Esophagus muscularis mucosa (tissue), 4 donors: ENCODE measurements at regions not wholly inside any gene's neighbourhood (a gene's known extent, or its start where the extent isn't known, plus 50 kb on each side); places are given as distances from the start of the nearest gene placed in this dataset.
A peak's percentile ranks its signal among the peaks of the same experiment; 100 is the strongest.

Source experiments
- DNase-seq: peaks from one replicate; pipeline ENCODE4 v3.0.0-alpha.2; 2017; ENCODE audit errors: extremely low spot score
- H3K27ac ChIP-seq, 4 donors: fragments of 200-600 bp; sonication (generic); replicated peaks in 1 of 4; 1 replicate in 3 of 4; 2 replicates in 1 of 4; pipeline ENCODE4 v1.5.1; 2016 to 2019; ENCODE audit warnings: mild to moderate bottlenecking in 1 of 4
- H3K27me3 ChIP-seq, 4 donors: fragments of 200-600 bp; sonication (generic); one replicate each; pipeline versions ENCODE4 v1.5.1 to v1.6.0; 2016 to 2019
- H3K36me3 ChIP-seq, 4 donors: fragments of 200-600 bp; sonication (generic); one replicate each; pipeline ENCODE4 v1.5.1; 2016 to 2019
- H3K4me1 ChIP-seq, 4 donors: fragments of 200-600 bp; sonication (generic); one replicate each; pipeline ENCODE4 v1.5.1; 2016 to 2019
- H3K4me3 ChIP-seq, 4 donors: fragments of 200-600 bp; sonication (generic); 1 replicate in 2 of 4; 2 replicates in 2 of 4; pipeline ENCODE4 v1.5.1; 2016 to 2019; ENCODE audit warnings: mild to moderate bottlenecking in 4 of 4, moderate library complexity in 1 of 4
- H3K9me3 ChIP-seq, 4 donors: fragments of 200-600 bp; sonication (generic); 1 replicate in 3 of 4; 2 replicates in 1 of 4; pipeline ENCODE4 v1.5.1; 2016 to 2019
- EP300 ChIP-seq: sonication (generic); formaldehyde crosslinking; IDR thresholded peaks from one replicate; pipeline ENCODE4 v1.6.1; 2017; ENCODE audit warnings: antibody characterized with exemption
- POLR2A ChIP-seq: fragments of 450-650 bp; IDR thresholded peaks from one replicate; pipeline ENCODE4 v1.6.1; 2017; ENCODE audit warnings: antibody characterized with exemption, moderate library complexity, mild to moderate bottlenecking, low read depth
- POLR2AphosphoS5 ChIP-seq, 2 donors: sonication (generic); formaldehyde crosslinking; IDR thresholded peaks; one replicate each; pipeline ENCODE4 v1.6.1; 2017; ENCODE audit warnings: antibody characterized with exemption in 2 of 2
- WGBS: methylation state at CpG from one replicate; pipeline ENCODE4 v1.1.5; 2018; 5-methylcytosine and 5-hydroxymethylcytosine counted together
- intact Hi-C: fragments of 100-400 bp; cut with DNase I; formaldehyde crosslinking; loops from one replicate; pipeline ENCODE4 v1.15.1; 2023
- TF ChIP-seq, protein P1 (sequence below), 3 experiments: fragments of 200-600 bp in 2 of 3; fragments of 450-650 bp in 1 of 3; sonication (generic) in 2 of 3; IDR thresholded peaks; one replicate each; pipeline ENCODE4 v1.5.1; 2017 to 2019; ENCODE audit warnings: antibody characterized with exemption in 3 of 3, mild to moderate bottlenecking in 2 of 3, moderate library complexity in 1 of 3

DNA sequence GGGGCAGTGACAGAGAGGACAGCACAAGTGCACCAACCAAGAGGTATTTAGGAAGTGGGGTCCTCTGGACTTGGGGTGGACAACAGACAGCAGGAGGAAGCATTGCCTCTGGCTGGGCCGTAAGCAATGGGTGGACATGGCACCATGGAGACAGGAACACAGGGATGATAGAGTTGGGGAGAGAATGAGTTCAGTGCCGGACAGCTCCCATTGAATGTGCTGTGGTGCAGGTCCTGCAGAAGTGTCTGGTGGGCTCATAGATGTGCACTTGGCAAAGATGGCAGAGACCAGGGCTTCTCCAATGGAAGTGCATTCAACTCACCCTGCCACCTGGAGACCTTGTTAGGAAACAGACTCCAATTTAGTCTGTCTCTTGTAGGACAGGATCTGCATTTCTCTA, 341.5 kb upstream of the ZMIZ1 start:
- 91% methylated on average over 2 of the region's 2 CpGs for WGBS
- Histone ChIP-seq H3K4me3 (no peak overlapping the region), H3K4me1 (peaks cover 10 to 17% (median 14%) of the 10 kb centered on the region in 4 donors), H3K9me3 (no peaks in the 10 kb centered on the region), H3K36me3 (no peaks in the 10 kb centered on the region), H3K27ac (peak overlapping the region in 1 of 4 donors; percentile 20), H3K27me3 (no peaks in the 10 kb centered on the region)
- DNase-seq: no peak
- TF ChIP-seq, protein P1, sequence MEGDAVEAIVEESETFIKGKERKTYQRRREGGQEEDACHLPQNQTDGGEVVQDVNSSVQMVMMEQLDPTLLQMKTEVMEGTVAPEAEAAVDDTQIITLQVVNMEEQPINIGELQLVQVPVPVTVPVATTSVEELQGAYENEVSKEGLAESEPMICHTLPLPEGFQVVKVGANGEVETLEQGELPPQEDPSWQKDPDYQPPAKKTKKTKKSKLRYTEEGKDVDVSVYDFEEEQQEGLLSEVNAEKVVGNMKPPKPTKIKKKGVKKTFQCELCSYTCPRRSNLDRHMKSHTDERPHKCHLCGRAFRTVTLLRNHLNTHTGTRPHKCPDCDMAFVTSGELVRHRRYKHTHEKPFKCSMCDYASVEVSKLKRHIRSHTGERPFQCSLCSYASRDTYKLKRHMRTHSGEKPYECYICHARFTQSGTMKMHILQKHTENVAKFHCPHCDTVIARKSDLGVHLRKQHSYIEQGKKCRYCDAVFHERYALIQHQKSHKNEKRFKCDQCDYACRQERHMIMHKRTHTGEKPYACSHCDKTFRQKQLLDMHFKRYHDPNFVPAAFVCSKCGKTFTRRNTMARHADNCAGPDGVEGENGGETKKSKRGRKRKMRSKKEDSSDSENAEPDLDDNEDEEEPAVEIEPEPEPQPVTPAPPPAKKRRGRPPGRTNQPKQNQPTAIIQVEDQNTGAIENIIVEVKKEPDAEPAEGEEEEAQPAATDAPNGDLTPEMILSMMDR (IDR thresholded peaks at IDR 0.05): no peak
- TF ChIP-seq POLR2AphosphoS5 (IDR thresholded peaks at IDR 0.05) (no peak), POLR2A (no peak), EP300 (no peak)
- intact Hi-C loops: no loop called here

DNA sequence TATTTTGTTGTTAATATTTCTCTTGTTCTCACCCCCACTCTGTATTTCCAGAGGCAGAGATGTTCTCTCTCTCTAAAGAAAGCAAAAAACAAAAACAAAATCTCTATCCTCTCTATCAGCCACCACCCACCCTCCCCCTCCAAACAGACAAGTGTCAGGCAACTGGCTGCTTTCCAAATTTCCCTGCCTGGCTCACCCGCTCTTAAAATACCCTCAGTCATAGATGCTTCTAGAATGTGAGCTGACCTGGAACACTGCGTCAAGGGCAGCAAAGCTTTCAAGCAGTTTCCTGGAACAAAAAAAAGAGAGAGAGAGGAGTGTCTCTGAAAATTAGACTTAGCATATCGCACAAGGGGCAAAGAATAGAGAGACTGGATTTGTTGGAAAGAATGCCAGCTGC, 341.0 kb upstream of the ZMIZ1 start:
- Histone ChIP-seq H3K4me1 (peaks cover 10 to 17% (median 14%) of the 10 kb centered on the region in 4 donors), H3K36me3 (no peaks in the 10 kb centered on the region), H3K4me3 (no peak overlapping the region), H3K27me3 (no peaks in the 10 kb centered on the region), H3K9me3 (no peaks in the 10 kb centered on the region), H3K27ac (peak overlapping the region in 2 of 4 donors; percentile 20 to 31)
- DNase-seq: no peak
- 31% methylated on average over 3 of the region's 3 CpGs for WGBS
- intact Hi-C loops: no loop called here
- TF ChIP-seq POLR2AphosphoS5 (IDR thresholded peaks at IDR 0.05) (peak in 1 of 2 donors; percentile 32), POLR2A (no peak)
- TF ChIP-seq, protein P1 (IDR thresholded peaks at IDR 0.05): no peak

DNA sequence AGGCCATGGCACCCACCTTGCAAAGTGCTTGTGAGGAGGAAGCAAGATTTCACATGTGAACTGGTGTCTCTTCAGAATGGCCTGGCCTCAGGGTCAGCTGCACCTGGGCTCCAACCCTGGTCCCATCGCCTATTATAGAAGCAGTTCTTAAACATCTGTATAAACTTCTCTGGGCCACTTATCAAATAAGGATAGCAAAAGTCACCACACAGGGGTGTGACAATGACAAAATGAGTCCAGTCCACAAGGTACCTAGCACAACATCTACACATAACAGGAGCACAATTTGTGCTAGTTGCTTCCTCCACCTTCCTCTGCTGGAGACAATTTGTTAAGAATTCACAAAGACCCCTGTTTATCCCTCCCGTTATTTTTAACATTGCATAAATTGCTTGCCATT, 340.6 kb upstream of the ZMIZ1 start:
- Histone ChIP-seq H3K27ac (peak overlapping the region in 2 of 4 donors; percentile 20 to 31), H3K4me3 (no peak overlapping the region), H3K27me3 (no peaks in the 10 kb centered on the region), H3K36me3 (no peaks in the 10 kb centered on the region), H3K4me1 (peaks cover 10 to 17% (median 14%) of the 10 kb centered on the region in 4 donors), H3K9me3 (no peaks in the 10 kb centered on the region)
- WGBS: 97% methylated on average over 2 of the region's 2 CpGs
- no peak for TF ChIP-seq POLR2AphosphoS5 (IDR thresholded peaks at IDR 0.05)
- TF ChIP-seq POLR2A: no peak
- TF ChIP-seq, protein P1 (IDR thresholded peaks at IDR 0.05): no peak
- TF ChIP-seq EP300: no peak
- DNase-seq: no peak
- intact Hi-C loops: no loop called here

DNA sequence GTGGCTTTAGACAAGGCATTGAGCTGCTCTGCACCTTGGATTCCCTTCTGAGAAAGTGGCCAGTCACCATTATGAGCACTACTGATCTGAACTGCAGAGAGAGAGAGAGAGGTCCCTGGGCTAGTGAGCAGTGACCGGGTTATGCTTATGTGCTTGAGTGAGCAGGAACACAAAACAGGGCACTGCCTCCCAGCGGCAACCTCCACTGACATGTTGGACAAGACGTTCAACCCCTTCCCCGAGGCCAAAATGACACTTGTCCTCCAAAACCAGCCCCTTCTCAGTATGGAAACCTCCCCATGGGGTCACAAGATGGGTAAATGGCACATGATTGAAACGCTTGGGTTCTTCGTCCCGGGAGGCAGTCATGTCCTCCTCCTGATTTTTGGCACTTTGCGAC, 339.4 kb upstream of the ZMIZ1 start:
- no peaks in the 10 kb centered on the region for H3K27me3 ChIP-seq
- TF ChIP-seq, protein P1 (IDR thresholded peaks at IDR 0.05): no peak
- no peak for TF ChIP-seq POLR2A
- 91% methylated on average over 8 of the region's 8 CpGs for WGBS
- DNase-seq: no peak
- H3K4me1 ChIP-seq: peaks cover 10 to 17% (median 14%) of the 10 kb centered on the region in 4 donors
- H3K9me3 ChIP-seq: no peaks in the 10 kb centered on the region
- H3K27ac ChIP-seq: no peak overlapping the region
- no peaks in the 10 kb centered on the region for H3K36me3 ChIP-seq
- H3K4me3 ChIP-seq: no peak overlapping the region
- intact Hi-C loops: no loop called here

DNA sequence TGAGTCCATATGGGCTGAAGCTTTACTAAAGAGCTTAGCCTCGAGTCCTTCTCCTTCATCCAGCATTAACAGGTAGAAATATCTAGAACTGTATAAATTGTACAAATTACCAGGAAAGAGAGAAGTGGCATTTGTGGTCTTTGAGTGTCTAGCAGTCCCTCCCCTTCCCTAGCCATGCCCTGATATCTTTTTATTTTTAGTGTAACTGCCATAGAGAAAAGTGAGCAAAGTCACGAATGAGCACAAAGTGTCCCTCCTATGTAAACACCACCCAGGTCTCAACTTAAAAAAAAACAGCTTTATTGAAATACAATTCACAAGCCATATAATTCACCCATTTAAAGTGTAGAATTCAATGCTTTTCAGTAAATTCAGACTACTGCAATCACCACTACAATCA, 339.0 kb upstream of the ZMIZ1 start:
- TF ChIP-seq POLR2A (no peak), EP300 (no peak), POLR2AphosphoS5 (IDR thresholded peaks at IDR 0.05) (no peak)
- TF ChIP-seq, protein P1 (IDR thresholded peaks at IDR 0.05): no peak
- no peak overlapping the region for H3K4me3 ChIP-seq
- intact Hi-C loops: no loop called here
- WGBS: 70% methylated on average over 2 of the region's 2 CpGs
- H3K27me3 ChIP-seq: no peaks in the 10 kb centered on the region
- H3K4me1 ChIP-seq: peaks cover 10 to 17% (median 14%) of the 10 kb centered on the region in 4 donors
- H3K27ac ChIP-seq: no peak overlapping the region
- H3K9me3 ChIP-seq: no peaks in the 10 kb centered on the region
- no peak for DNase-seq
- no peaks in the 10 kb centered on the region for H3K36me3 ChIP-seq
